A549 (cell line): ENCODE measurements at regions not wholly inside any gene's neighbourhood (a gene's known extent, or its start where the extent isn't known, plus 50 kb on each side); places are given as distances from the start of the nearest gene placed in this dataset.

Experiments
- ATAC-seq, 2 experiments: fragments of 200-7000 bp in 1 of 2; fragments of >200 bp in 1 of 2; cut with Nextera tagmentation in 1 of 2; cut with Tn5 transposase in 1 of 2; 3 replicates each; pipeline versions ENCODE4 v1.8.0 to v1.9.1; 2018 to 2020; ENCODE audit warnings: mild to moderate bottlenecking in 1 of 2, moderate library complexity in 1 of 2
- CTCF ChIA-PET: fragments of 300-600 bp; sonication (Branson Sonifier 250); formaldehyde crosslinking; extraction: SDS; loops from one replicate; lab custom pipeline; 2021; ENCODE audit warnings: antibody characterized with exemption, inconsistent platforms; lab: Yijun Ruan, JAX
- POLR2A ChIA-PET: fragments of 350-600 bp; formaldehyde crosslinking; extraction: SDS; loops from one replicate; lab custom pipeline; 2021; ENCODE audit warnings: antibody characterized with exemption, inconsistent platforms; lab: Yijun Ruan, JAX
- DNase-seq, 2 experiments: peaks; one replicate each; pipeline versions ENCODE4 v3.0.0 to v3.0.0-alpha.2; 2011 to 2016; ENCODE audit warnings: low read depth in 1 of 2, low spot score in 1 of 2
- FAIRE-seq: peaks from 2 replicates; lab custom pipeline; 2011; peaks lifted over from hg19 to GRCh38; lab: Jason Lieb, UNC
- H3K27ac ChIP-seq, 2 experiments: fragments of >200 bp; sonication (Bioruptor Twin); formaldehyde crosslinking; 3 replicates each; pipeline ENCODE4 v1.5.1; 2016 to 2017
- H3K4me1 ChIP-seq: fragments of >200 bp; sonication (Bioruptor Twin); formaldehyde crosslinking; 3 replicates; pipeline ENCODE4 v1.6.1; 2016
- H3K4me2 ChIP-seq: fragments of >200 bp; sonication (Bioruptor Twin); formaldehyde crosslinking; 3 replicates; pipeline ENCODE4 v1.6.1; 2016
- H3K4me3 ChIP-seq: fragments of >200 bp; sonication (Bioruptor Twin); formaldehyde crosslinking; 3 replicates; pipeline ENCODE4 v1.5.1; 2016
- H3K9me3 ChIP-seq: fragments of >200 bp; sonication (Bioruptor Twin); formaldehyde crosslinking; 3 replicates; pipeline ENCODE4 v1.6.1; 2016
- BHLHE40 ChIP-seq: IDR thresholded peaks from 2 replicates; pipeline ENCODE4 v1.6.1; 2012; ENCODE audit warnings: low read depth, low read length, inconsistent platforms
- CBX2 ChIP-seq: fragments of 200-600 bp; sonication (generic); IDR thresholded peaks from 2 replicates; pipeline ENCODE4 v1.6.1; 2016; ENCODE audit warnings: low read depth, mild to moderate bottlenecking, borderline replicate concordance
- CBX8 ChIP-seq: fragments of 200-600 bp; sonication (generic); IDR thresholded peaks from 2 replicates; pipeline ENCODE4 v1.6.1; 2016
- CHD2 ChIP-seq: fragments of 150-350 bp; IDR thresholded peaks from 2 replicates; pipeline ENCODE4 v1.6.1; 2014; ENCODE audit warnings: low read length; ENCODE audit not compliant: partially characterized antibody
- E2F6 ChIP-seq: IDR thresholded peaks from 2 replicates; pipeline ENCODE4 v1.6.1; 2012; ENCODE audit warnings: low read depth, borderline replicate concordance
- EHMT2 ChIP-seq: fragments of 200-600 bp; sonication (generic); IDR thresholded peaks from 2 replicates; pipeline ENCODE4 v1.6.1; 2016; ENCODE audit warnings: antibody characterized with exemption, low read depth, mild to moderate bottlenecking, moderate library complexity
- EP300 ChIP-seq, 2 experiments: fragments of >200 bp; sonication (Bioruptor Twin); formaldehyde crosslinking; IDR thresholded peaks; 2 replicates in 1 of 2; 3 replicates in 1 of 2; pipeline ENCODE4 v1.6.1; 2016 to 2017
- HDAC2 ChIP-seq: fragments of 200-600 bp; sonication (generic); IDR thresholded peaks from 2 replicates; pipeline ENCODE4 v1.6.1; 2016
- HOXB13 ChIP-seq: fragments of 250-450 bp; sonication (Bioruptor Pico); IDR thresholded peaks from 2 replicates; pipeline ENCODE4 v1.5.0; 2020; ENCODE audit warnings: low read depth, mild to moderate bottlenecking, moderate library complexity
- HOXB5 ChIP-seq: fragments of 250-450 bp; sonication (Bioruptor Pico); IDR thresholded peaks from 2 replicates; pipeline ENCODE4 v1.5.0; 2020; ENCODE audit warnings: mild to moderate bottlenecking, moderate library complexity
- JUN ChIP-seq, 2 experiments: fragments of >200 bp; sonication (Bioruptor Twin); formaldehyde crosslinking; IDR thresholded peaks; 2 replicates in 1 of 2; 3 replicates in 1 of 2; pipeline ENCODE4 v1.6.1; 2016 to 2017
- JUNB ChIP-seq: fragments of >200 bp; sonication (Bioruptor Twin); formaldehyde crosslinking; IDR thresholded peaks from 2 replicates; pipeline ENCODE4 v1.6.1; 2016
- MAFK ChIP-seq: fragments of 450-650 bp; IDR thresholded peaks from 2 replicates; pipeline ENCODE4 v1.6.1; 2014; ENCODE audit not compliant: partially characterized antibody
- MYC ChIP-seq: IDR thresholded peaks from 2 replicates; pipeline ENCODE4 v1.6.1; 2012; ENCODE audit warnings: mild to moderate bottlenecking, inconsistent platforms, low read length, improper control_type of control experiment, borderline replicate concordance
- NR3C1 ChIP-seq: fragments of >200 bp; sonication (Bioruptor Twin); formaldehyde crosslinking; IDR thresholded peaks from 3 replicates; pipeline ENCODE4 v1.6.1; 2017
- POLR2A ChIP-seq: IDR thresholded peaks from 2 replicates; pipeline ENCODE4 v1.6.1; 2012; ENCODE audit warnings: mild to moderate bottlenecking, low read length
- POLR2AphosphoS2 ChIP-seq: conservative IDR thresholded peaks from 2 replicates; pipeline ENCODE4 v1.6.1; 2012; ENCODE audit warnings: low read length, improper control_type of control experiment, inconsistent platforms
- RAD21 ChIP-seq, 2 experiments: fragments of >200 bp in 1 of 2; sonication (Bioruptor Twin) in 1 of 2; formaldehyde crosslinking in 1 of 2; IDR thresholded peaks in 1 of 2; conservative IDR thresholded peaks in 1 of 2; 2 replicates in 1 of 2; 3 replicates in 1 of 2; pipeline ENCODE4 v1.6.1; 2012 to 2018; ENCODE audit warnings: inconsistent platforms in 1 of 2
- RARB ChIP-seq: fragments of 250-450 bp; sonication (Bioruptor Pico); IDR thresholded peaks from 2 replicates; pipeline ENCODE4 v1.8.0; 2021; ENCODE audit warnings: mild to moderate bottlenecking, moderate library complexity
- RCOR1 ChIP-seq: fragments of 150-350 bp; IDR thresholded peaks from 2 replicates; pipeline ENCODE4 v1.6.1; 2014; ENCODE audit warnings: antibody characterized with exemption, low read length, low read depth
- REST ChIP-seq: fragments of 200-600 bp; sonication (generic); IDR thresholded peaks from 2 replicates; pipeline ENCODE4 v1.6.1; 2016; ENCODE audit warnings: antibody characterized with exemption, mild to moderate bottlenecking, moderate library complexity
- SMC3 ChIP-seq: fragments of >200 bp; sonication (Bioruptor Twin); formaldehyde crosslinking; IDR thresholded peaks from 3 replicates; pipeline ENCODE4 v1.6.1; 2018; ENCODE audit warnings: inconsistent platforms
- TFCP2L1 ChIP-seq: fragments of 250-450 bp; sonication (Bioruptor Pico); IDR thresholded peaks from 2 replicates; pipeline ENCODE4 v1.5.0; 2021; ENCODE audit warnings: mild to moderate bottlenecking
- TP53 ChIP-seq: fragments of 250-450 bp; sonication (Bioruptor Pico); IDR thresholded peaks from 2 replicates; pipeline ENCODE4 v1.5.0; 2021; ENCODE audit warnings: mild to moderate bottlenecking, moderate library complexity
- ZC3H11A ChIP-seq: fragments of 450-650 bp; IDR thresholded peaks from 2 replicates; pipeline ENCODE4 v1.6.1; 2014; ENCODE audit warnings: antibody characterized with exemption, mild to moderate bottlenecking
- ZFP36 ChIP-seq: fragments of 450-650 bp; IDR thresholded peaks from 2 replicates; pipeline ENCODE4 v1.6.1; 2014; ENCODE audit warnings: borderline replicate concordance; ENCODE audit not compliant: partially characterized antibody
- WGBS: methylation state at CpG from one replicate; pipeline ENCODE4 v1.1.6; 2017; ENCODE audit errors: missing lambda C conversion rate; 5-methylcytosine and 5-hydroxymethylcytosine counted together
- TF ChIP-seq, protein P1 (sequence below): fragments of >200 bp; sonication (Bioruptor Twin); formaldehyde crosslinking; IDR thresholded peaks from 3 replicates; pipeline ENCODE4 v1.5.1; 2016
- TF ChIP-seq, protein P2 (sequence below): fragments of 250-450 bp; sonication (Bioruptor Pico); IDR thresholded peaks from 2 replicates; pipeline ENCODE4 v1.5.0; 2021; ENCODE audit warnings: mild to moderate bottlenecking, moderate library complexity, borderline replicate concordance
- TF ChIP-seq, protein P3 (sequence below): fragments of 450-650 bp; IDR thresholded peaks from 2 replicates; pipeline ENCODE4 v1.6.1; 2014; ENCODE audit warnings: antibody characterized with exemption
- TF ChIP-seq, protein P4 (sequence below): fragments of >200 bp; sonication (Bioruptor Twin); formaldehyde crosslinking; IDR thresholded peaks from 2 replicates; pipeline ENCODE4 v1.6.1; 2016

DNA sequence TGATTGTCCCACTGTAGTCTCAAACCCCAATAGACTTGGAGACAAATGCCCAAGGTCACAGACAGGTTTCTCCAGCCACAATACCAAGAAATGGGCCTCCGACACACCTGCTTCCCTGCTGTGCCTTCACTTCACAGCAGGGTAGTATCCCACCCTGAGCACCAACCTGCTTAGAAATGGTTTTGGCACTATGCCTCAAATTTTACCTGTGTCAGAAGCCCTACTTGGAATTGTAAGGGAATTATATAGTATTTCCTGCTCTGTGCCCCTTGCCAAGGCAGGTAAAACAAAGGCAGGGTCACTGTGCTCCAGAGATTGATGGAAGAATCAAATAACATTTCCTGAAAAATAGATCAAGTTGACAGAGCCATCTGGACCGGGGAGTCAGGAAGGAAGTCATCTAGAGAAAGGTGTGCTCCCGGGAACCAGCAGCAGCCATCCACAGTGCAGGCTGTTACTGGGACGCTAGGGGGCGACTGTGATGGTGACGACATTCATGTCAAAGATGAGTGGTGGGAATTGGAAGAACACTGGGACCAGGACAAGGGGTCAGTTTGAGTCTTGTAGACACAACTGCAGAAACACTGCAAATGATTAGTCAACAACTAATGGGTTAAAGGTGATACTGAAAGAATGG lies 117.8 kb upstream of the AKR1E2 start:
- Histone ChIP-seq H3K4me2 (no peak overlapping the region), H3K9me3 (no peaks in the 10 kb centered on the region), H3K4me1 (peaks cover 25% of the 10 kb centered on the region; the same call in 2 of the 3 replicates), H3K27ac (0 out of 6 replicates have a peak overlapping the region, but pooled peaks of 1 of the 2 experiments have one; percentile 10), H3K4me3 (no peak overlapping the region)
- ChIA-PET CTCF (no interaction called here), POLR2A (no interaction called here)
- DNase-seq (peak in 1 of 2 experiments; percentile 36), ATAC-seq (peak in 1 of 2 experiments; percentile 44; a peak in 4 of 6 replicates), FAIRE-seq (no peak)
- TF ChIP-seq ZFP36 (no peak), BHLHE40 (no peak), JUN (IDR thresholded peaks at IDR 0.05) (no peak), NR3C1 (no peak), TP53 (no peak), POLR2AphosphoS2 (no peak), JUNB (no peak), EP300 (IDR thresholded peaks at IDR 0.05) (no peak), ZC3H11A (no peak), RAD21 (conservative IDR thresholded peaks at IDR 0.05 in 1 of 2, IDR thresholded peaks at IDR 0.05 in 1 of 2) (peak in 1 of 2 experiments; percentile 28; a peak in 1 of 5 replicates), EHMT2 (no peak), POLR2A (no peak), MAFK (no peak)
- TF ChIP-seq, protein P1, sequence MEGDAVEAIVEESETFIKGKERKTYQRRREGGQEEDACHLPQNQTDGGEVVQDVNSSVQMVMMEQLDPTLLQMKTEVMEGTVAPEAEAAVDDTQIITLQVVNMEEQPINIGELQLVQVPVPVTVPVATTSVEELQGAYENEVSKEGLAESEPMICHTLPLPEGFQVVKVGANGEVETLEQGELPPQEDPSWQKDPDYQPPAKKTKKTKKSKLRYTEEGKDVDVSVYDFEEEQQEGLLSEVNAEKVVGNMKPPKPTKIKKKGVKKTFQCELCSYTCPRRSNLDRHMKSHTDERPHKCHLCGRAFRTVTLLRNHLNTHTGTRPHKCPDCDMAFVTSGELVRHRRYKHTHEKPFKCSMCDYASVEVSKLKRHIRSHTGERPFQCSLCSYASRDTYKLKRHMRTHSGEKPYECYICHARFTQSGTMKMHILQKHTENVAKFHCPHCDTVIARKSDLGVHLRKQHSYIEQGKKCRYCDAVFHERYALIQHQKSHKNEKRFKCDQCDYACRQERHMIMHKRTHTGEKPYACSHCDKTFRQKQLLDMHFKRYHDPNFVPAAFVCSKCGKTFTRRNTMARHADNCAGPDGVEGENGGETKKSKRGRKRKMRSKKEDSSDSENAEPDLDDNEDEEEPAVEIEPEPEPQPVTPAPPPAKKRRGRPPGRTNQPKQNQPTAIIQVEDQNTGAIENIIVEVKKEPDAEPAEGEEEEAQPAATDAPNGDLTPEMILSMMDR = peak; percentile 22; the same call in 1 of the 3 replicates
- WGBS = 62% methylated on average over 6 of the region's 6 CpGs

- POLR2A ChIA-PET = no interaction called here
- CTCF ChIA-PET = no interaction called here
- no peak for TF ChIP-seq RCOR1
- no peak for TF ChIP-seq E2F6
- TF ChIP-seq, protein P2, sequence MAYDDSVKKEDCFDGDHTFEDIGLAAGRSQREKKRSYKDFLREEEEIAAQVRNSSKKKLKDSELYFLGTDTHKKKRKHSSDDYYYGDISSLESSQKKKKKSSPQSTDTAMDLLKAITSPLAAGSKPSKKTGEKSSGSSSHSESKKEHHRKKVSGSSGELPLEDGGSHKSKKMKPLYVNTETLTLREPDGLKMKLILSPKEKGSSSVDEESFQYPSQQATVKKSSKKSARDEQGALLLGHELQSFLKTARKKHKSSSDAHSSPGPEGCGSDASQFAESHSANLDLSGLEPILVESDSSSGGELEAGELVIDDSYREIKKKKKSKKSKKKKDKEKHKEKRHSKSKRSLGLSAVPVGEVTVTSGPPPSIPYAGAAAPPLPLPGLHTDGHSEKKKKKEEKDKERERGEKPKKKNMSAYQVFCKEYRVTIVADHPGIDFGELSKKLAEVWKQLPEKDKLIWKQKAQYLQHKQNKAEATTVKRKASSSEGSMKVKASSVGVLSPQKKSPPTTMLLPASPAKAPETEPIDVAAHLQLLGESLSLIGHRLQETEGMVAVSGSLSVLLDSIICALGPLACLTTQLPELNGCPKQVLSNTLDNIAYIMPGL = no peak
- no peak for TF ChIP-seq CHD2
- no peak for TF ChIP-seq HOXB5 (CRISPR knock-in tag)
- TF ChIP-seq CBX2 = no peak
- no peak for TF ChIP-seq RARB (CRISPR knock-in tag)
- no peak for TF ChIP-seq TFCP2L1 (CRISPR knock-in tag)
- TF ChIP-seq RAD21 (conservative IDR thresholded peaks at IDR 0.05 in 1 of 2, IDR thresholded peaks at IDR 0.05 in 1 of 2) = no peak
- TF ChIP-seq SMC3 = no peak
- no peak for TF ChIP-seq EHMT2
- TF ChIP-seq HOXB13 (CRISPR knock-in tag) = no peak
- TF ChIP-seq, protein P3, sequence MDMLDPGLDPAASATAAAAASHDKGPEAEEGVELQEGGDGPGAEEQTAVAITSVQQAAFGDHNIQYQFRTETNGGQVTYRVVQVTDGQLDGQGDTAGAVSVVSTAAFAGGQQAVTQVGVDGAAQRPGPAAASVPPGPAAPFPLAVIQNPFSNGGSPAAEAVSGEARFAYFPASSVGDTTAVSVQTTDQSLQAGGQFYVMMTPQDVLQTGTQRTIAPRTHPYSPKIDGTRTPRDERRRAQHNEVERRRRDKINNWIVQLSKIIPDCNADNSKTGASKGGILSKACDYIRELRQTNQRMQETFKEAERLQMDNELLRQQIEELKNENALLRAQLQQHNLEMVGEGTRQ = no peak
- TF ChIP-seq HDAC2 = no peak
- TF ChIP-seq CBX8 = no peak
- no peak for TF ChIP-seq REST
- no peak for TF ChIP-seq MYC
- TF ChIP-seq, protein P4, sequence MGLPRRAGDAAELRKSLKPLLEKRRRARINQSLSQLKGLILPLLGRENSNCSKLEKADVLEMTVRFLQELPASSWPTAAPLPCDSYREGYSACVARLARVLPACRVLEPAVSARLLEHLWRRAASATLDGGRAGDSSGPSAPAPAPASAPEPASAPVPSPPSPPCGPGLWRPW = no peak
- WGBS = 53% methylated on average over 2 of the region's 2 CpGs
- ATAC-seq = no peak
- H3K9me3 ChIP-seq = no peaks in the 10 kb centered on the region
- H3K27ac ChIP-seq = 0 out of 6 replicates have a peak overlapping the region, but pooled peaks of 1 of the 2 experiments have one; percentile 9
- peaks cover 25% of the 10 kb centered on the region; the same call in 2 of the 3 replicates for H3K4me1 ChIP-seq
- no peak for FAIRE-seq
- no peak overlapping the region for H3K4me3 ChIP-seq
- H3K4me2 ChIP-seq = no peak overlapping the region
- DNase-seq = no peak
These were observed 118.8 kb upstream of the AKR1E2 start for GRCh38 chr10:4707221-4707620.
